SU-DHL-6 (cell line): ENCODE measurements at regions not wholly inside any gene's neighbourhood (a gene's known extent, or its start where the extent isn't known, plus 50 kb on each side); places are given as distances from the start of the nearest gene placed in this dataset.
"Not testable (repeated sequence)": the region's sequence is repeated elsewhere in the genome, so short reads cannot be mapped to it uniquely, and the experiment has no call there.

Source experiments
- H2AFZ ChIP-seq: fragments of 200-600 bp; sonication (generic); 2 replicates; pipeline ENCODE4 v1.6.1; 2014; ENCODE audit warnings: low read depth, mild to moderate bottlenecking, moderate library complexity, mixed read lengths, antibody characterized with exemption, low read length; ENCODE audit not compliant: severe bottlenecking
- H3F3A ChIP-seq: fragments of 200-600 bp; shearing (Covaris generic); 2 replicates; pipeline ENCODE4 v1.6.0; 2016; ENCODE audit warnings: antibody characterized with exemption, mild to moderate bottlenecking; ENCODE audit not compliant: insufficient read depth
- H3K27ac ChIP-seq: fragments of 200-600 bp; sonication (generic); 2 replicates; pipeline ENCODE4 v1.5.1; 2016; ENCODE audit warnings: low read depth, mild to moderate bottlenecking, low read length, moderate library complexity, mixed read lengths
- H3K27me3 ChIP-seq: fragments of 200-600 bp; sonication (generic), shearing (Covaris generic); 2 replicates; pipeline ENCODE4 v1.6.0; 2014; ENCODE audit warnings: mild to moderate bottlenecking, low read length
- H3K36me3 ChIP-seq: fragments of 200-600 bp; sonication (generic); 2 replicates; pipeline ENCODE4 v1.6.1; 2014; ENCODE audit warnings: mild to moderate bottlenecking, low read length, mixed read lengths
- H3K4me2 ChIP-seq: fragments of 300-600, 200-600 bp; shearing (Covaris generic), sonication (generic); 2 replicates; pipeline ENCODE4 v1.6.0; 2014; ENCODE audit warnings: low read length, low read depth, mild to moderate bottlenecking; ENCODE audit not compliant: poor library complexity, severe bottlenecking
- H3K4me3 ChIP-seq: fragments of 200-600 bp; sonication (generic); 2 replicates; pipeline ENCODE4 v1.5.1; 2014; ENCODE audit warnings: antibody characterized with exemption, low read length, mild to moderate bottlenecking, mixed read lengths; ENCODE audit not compliant: insufficient read depth, poor library complexity, severe bottlenecking
- H3K79me2 ChIP-seq: fragments of 200-600 bp; sonication (generic); 2 replicates; pipeline ENCODE4 v1.6.1; 2014; ENCODE audit warnings: mild to moderate bottlenecking, low read length, moderate library complexity; ENCODE audit not compliant: insufficient read depth
- H3K9ac ChIP-seq: fragments of 200-600 bp; sonication (generic); 2 replicates; pipeline ENCODE4 v1.7.0; 2014; ENCODE audit warnings: mild to moderate bottlenecking, low read length
- H3K9me2 ChIP-seq: fragments of 200-600 bp; sonication (generic); replicated peaks from 2 replicates; pipeline ENCODE4 v1.6.1; 2014; ENCODE audit warnings: low read length; ENCODE audit not compliant: insufficient read depth
- H3K9me3 ChIP-seq: fragments of 200-600 bp; sonication (generic); 2 replicates; pipeline ENCODE4 v1.6.1; 2014; ENCODE audit warnings: low read length, mixed read lengths; ENCODE audit not compliant: insufficient read depth
- H4K20me1 ChIP-seq: fragments of 200-600 bp; sonication (generic); 2 replicates; pipeline ENCODE4 v1.6.1; 2014; ENCODE audit warnings: low read depth, mild to moderate bottlenecking, antibody characterized with exemption, low read length, moderate library complexity, mixed read lengths
- EZH2phosphoT487 ChIP-seq: fragments of 200-600 bp; sonication (generic), shearing (Covaris generic); conservative IDR thresholded peaks from 2 replicates; pipeline ENCODE4 v1.6.1; 2018; ENCODE audit warnings: mild to moderate bottlenecking, antibody characterized with exemption, low read length, moderate library complexity, mixed read lengths

DNA sequence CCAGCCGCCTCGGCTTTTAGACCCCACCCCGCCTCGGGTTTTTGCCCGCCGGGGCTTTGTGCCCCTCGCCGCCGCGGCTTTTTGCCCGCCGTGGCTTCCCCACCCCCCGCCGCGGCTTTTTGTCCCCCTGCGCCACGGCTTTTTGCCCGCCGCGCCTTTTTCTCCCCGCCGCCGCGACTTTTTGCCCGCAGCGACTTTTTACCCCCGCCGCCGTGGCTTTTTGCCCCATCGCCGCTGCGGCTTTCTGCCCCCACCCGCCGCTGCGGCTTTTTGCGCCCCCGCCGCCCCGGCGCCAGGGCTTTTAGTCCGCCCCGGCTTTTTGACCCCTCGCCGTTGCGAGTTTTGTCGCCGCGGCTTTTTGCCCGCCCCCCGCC lies 474.4 kb downstream of the FAM72C start:
- Histone ChIP-seq H2AFZ (no peak overlapping the region), H4K20me1 (no peaks in the 10 kb centered on the region), H3K36me3 (no peaks in the 10 kb centered on the region), H3F3A (no peaks in the 10 kb centered on the region), H3K9me3 (no peaks in the 10 kb centered on the region), H3K79me2 (no peaks in the 10 kb centered on the region), H3K9me2 (no peaks in the 10 kb centered on the region), H3K9ac (no peak overlapping the region), H3K4me2 (no peak overlapping the region), H3K4me3 (no peak overlapping the region), H3K27me3 (no peaks in the 10 kb centered on the region), H3K27ac (no peak overlapping the region)
- TF ChIP-seq EZH2phosphoT487, result no peak

DNA sequence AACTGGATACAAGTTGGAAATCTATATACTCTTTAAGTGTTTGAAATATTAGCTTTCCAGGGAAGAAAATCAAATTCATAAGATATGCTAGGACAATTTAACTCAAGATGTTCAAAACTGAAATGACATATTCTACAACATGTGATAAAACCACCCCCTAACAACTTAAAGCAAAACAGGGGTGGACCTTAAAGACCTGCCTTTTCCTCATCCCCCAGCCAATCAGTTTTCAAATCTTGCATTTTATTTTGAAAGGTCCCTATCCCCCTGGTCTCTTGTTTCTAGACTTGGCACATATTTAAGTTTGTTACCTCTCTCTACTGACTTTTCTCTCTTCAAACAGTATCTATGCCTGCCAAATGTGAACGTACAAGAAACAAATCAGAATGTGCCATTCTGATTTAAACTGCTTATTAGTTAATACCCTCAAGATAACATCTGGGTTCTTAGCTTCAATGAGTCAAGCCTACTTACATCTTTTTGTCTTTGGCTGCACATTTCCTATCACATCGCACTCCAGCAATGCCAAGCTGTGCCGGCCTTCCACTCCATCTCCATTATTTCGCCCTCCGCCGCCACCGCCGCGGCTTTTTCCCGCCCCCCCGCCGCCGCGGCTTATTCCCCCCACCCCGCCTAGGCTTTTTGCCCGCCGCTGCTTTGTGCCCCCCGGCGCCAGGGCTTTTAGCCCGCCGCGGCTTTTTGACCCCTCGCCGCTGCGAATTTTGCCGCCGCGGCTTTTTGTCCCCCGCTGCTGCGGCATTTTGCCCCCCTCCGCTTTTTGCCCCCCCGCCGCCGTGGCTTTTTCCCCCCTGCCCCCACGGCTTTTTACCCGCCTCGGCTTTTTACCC lies 475.0 kb downstream of the FAM72C start:
- H3K27me3 ChIP-seq, H3K27ac ChIP-seq, H3K9me2 ChIP-seq, H2AFZ ChIP-seq, H3K9me3 ChIP-seq, H3K36me3 ChIP-seq, H3F3A ChIP-seq, H4K20me1 ChIP-seq, H3K4me2 ChIP-seq, H3K4me3 ChIP-seq, H3K9ac ChIP-seq, H3K79me2 ChIP-seq: not testable (repeated sequence)
